GM19328 (cell line): ENCODE measurements at regions not wholly inside any gene's neighbourhood (a gene's known extent, or its start where the extent isn't known, plus 50 kb on each side); places are given as distances from the start of the nearest gene placed in this dataset.

Source experiments
- ATAC-seq: cut with Tn5 transposase; IDR thresholded peaks from one replicate; pipeline ENCODE4 v1.9.1; 2021; ENCODE audit warnings: mild to moderate bottlenecking, moderate library complexity; ENCODE audit not compliant: unreplicated experiment

- no peak for ATAC-seq
Observed at GRCh38 chr2:9156483-9156882, 50.1 kb upstream of the ASAP2 start.

DNA sequence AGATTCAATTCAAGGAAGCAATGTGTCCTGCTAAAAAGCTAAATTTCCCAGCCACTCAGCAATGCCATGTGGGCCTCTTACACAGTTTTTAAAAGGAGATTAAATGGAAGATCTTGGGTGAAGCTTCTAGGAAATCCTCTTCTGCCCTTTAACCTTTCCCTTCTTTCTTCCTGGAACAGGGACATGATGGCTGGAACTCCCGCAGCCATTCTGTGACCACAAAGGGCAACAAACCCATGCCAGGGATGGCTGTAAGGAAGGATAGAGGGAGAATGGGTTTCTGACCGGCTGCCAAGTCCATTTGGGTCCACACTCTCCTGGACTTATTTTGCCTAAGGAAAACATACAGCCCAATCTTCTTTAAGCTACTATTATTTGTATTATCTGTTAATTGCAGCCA is 52.6 kb upstream of the ASAP2 start:
- no peak for ATAC-seq

- no peak for ATAC-seq
Observed at GRCh38 chr2:9153643-9153980, 53.0 kb upstream of the ASAP2 start.

DNA sequence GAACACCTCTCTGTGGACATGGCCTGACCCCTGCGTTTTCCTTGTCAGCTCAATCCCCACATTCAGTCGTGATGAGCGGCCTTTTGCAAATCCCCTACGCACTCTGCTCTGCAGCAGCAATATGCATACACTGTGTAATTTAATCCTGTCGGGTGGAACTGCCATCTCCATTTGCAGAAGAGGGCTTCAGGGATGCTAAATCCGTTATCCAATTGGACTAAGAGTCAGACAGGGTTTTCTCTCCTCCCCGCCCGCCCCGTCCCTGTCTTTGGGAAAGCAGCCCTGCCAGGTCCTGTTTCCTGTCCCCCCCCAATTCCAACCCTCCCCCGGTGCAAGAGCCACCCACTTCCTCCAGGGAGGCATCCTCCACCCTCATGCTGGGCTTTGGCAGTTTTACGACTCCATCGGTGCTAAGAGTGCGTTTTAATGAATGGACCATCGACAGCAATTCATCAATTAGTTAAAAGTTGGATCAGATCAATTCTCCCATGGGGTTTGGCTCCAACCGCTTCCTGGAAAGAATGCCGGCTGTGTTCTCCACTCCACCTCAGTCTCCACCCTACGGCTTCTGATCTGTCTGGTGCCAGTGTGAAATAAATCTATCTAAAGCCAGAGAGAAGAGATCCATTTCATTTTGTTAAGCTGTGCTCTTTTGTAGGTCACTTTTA is 53.5 kb upstream of the ASAP2 start:
- ATAC-seq = no peak

GRCh38 chr2:9150906-9151305 is 55.7 kb upstream of the ASAP2 start:
- no peak for ATAC-seq

DNA sequence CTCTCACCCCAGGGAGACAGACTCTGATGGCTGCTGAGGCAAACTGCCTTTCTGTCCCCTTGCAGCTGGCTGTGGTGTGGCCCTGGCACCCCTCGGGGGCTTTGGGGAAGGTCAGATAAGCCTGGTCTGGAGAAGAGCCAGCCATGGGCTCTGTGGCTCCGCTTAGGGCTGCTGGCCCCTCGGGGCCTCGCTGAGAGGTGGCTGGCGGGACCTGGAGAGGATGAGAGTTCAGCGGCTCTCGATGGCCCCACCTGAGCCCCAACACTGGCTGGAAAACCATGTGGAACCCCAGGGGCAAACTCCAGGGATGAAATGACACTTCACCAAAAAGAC is 56.1 kb upstream of the ASAP2 start:
- ATAC-seq = no peak

DNA sequence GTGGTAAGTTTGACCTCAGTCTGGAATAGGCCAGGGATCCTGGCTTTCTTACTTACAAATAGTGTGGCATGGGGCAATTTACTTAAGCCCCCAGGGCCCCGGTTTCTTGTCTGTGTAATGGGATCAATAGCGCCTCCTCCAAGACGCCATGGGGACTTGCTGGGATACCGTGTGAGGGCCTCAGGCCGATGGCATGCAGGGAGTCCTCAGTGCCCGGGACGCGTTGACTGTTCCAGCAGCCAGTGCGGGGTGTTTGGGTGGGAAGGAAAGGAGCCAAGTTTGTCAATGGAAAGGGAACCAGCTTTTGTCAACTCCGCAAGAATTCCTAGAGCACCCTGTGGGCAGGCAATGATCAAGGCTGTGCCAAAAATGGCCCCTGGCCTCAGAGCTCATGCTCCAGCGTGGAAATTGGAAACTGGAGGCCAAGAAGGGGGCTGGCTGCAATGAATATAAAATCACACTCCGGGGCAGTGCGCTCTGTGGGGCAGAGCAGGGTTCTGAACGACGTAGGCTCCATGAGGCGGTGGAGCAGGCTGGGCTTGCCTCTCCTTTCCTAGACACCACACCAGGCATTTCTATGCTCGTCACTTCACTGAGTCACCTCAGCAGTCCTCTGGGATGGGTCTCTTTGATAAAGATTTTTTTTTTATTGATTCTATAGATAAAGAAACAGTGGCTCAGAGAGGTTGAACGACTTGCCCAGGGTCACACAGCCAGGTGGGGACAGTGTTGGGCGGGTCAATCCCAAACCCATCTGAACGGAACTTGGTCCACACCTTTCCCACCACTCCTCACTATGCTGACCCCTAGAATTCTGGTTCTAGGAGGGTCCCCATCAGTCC is 56.7 kb upstream of the ASAP2 start:
- ATAC-seq = no peak

DNA sequence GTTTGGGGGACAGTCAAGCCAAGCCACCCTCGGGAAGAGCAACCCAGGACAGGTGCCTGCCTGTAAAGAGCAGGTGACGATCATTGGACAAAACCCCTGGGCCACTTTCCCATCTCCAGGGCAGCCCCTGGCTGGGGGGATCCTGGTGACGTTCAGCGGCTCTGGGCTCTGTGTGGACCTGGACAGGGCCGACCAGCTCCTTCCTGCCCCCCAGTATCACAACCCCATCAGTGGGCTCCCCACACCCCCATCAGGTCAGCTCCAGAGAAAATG is 57.3 kb upstream of the ASAP2 start:
- no peak for ATAC-seq

GRCh38 chr2:9146646-9147045 is 60.0 kb upstream of the ASAP2 start:
- no peak for ATAC-seq

GRCh38 chr2:9145752-9146430 is 60.7 kb upstream of the ASAP2 start:
- no peak for ATAC-seq

DNA sequence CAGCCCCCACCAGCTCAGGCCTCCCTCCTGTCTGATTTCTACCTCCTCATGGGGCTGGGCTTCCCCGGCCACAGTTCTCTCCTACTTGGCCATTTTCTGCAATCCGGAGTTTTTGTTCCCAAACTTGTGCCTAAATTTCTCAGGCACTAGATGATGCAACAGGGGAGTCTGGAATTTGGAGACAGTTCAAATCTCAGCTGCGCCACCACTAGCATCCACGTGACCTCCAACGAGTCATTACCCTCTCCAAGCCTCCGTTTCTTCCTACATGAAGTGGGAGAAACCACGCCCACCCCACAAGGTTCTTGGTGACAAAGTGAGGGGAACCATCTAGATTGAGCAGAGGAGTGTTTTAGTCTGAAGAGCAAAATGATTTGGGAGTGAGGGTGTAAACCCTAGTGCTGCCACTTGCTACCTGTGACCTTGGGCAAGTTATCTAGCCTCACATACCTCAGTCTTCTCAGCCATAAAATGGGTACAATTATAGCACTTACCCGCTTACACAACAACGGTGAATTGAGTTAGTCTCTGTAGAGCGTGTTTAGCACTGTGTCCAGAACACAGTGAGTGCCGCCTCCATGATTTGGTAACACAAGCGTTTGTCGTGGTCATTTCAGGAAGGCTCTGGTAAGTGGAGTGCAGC is 61.4 kb upstream of the ASAP2 start:
- no peak for ATAC-seq

- ATAC-seq = no peak
Observed at GRCh38 chr2:9144617-9145016, 62.0 kb upstream of the ASAP2 start.

GRCh38 chr2:9144046-9144445 is 62.6 kb upstream of the ASAP2 start:
- ATAC-seq = no peak

- ATAC-seq = no peak
Observed at GRCh38 chr2:9143264-9143815, 63.3 kb upstream of the ASAP2 start.

- peak; percentile 71 for ATAC-seq
Observed at GRCh38 chr2:9142551-9143263, 63.9 kb upstream of the ASAP2 start.

DNA sequence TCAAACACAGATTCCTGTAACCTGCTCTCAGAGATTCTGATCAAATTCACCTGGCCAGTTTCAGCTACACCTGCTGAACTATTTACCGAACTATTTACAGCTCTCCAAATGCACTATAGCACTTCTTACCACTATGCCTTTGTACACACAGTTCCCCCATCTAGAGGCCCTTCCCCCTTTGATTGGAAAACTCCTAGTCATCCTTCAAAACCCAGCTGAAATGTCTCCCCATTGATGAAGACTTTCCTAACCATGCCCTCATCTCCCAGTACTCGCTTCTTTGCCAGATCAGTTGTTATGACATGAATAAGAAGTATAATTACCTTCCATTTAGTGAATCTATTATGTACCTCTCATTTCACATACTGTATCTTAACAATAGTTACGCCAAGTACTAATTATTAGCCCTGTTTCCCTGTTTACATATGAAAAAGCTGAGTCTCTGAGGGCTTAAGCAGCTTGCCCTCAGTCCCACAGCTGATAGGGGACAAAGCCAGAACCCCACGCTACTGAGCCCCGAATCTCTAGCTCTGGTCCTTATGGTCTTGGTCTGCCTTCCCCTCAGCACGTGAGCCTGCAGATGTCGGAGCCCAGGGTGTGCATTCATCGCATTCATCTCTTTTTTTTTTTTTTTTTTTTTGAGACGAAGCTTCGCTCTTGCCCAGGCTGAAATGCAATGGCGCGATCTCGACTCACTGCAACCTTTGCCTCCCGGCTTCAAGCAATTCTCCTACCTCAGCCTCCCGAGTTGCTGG is 64.7 kb upstream of the ASAP2 start:
- no peak for ATAC-seq

GRCh38 chr2:9141091-9141667 is 65.4 kb upstream of the ASAP2 start:
- ATAC-seq = no peak

GRCh38 chr2:9140645-9141044 is 66.0 kb upstream of the ASAP2 start:
- ATAC-seq = no peak

DNA sequence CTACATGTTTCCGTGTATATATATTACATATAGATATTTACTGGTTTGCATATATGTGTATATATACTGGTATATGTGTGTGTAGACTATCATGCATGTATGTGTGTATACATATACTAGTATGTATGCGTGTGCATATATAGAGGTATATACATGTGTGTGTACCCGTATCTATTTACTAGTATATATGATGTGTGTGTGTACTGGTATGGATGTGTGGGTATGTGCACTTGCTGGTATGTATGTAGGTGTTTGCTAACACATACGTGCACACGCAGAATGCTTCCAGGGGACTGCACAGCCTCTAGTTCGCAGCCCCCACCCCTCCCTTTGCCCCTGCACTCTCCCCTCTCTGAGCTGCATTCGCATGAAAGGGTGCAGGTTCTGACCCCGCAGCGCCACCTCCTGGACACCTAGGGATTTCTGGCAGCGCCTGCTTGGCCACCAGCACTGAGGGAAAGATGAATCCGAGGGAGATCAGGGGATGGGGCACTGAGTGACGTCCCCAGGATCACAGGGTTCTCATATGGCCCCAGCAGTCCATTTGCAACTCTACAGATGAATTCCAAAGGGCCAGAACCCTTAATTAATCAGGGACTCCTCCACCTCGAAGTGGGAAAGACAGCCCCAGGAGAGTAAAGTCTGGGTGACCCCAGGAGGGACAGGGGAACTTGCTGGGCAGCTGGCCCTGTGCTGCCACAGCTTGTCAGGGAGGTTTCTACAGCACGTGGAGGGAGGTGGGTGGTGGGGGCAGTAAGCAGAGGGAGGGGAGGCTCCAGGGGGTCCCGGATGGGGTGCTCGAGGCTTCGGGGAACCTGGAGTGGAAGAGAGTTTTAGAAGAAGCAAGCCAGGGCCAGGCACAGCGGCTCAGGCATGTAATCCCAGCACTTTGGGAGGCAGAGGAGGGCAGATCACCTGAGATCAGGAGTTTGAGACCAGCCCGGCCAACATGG is 66.8 kb upstream of the ASAP2 start:
- ATAC-seq = no peak
